IMR-90 (cell line): ENCODE measurements at regions not wholly inside any gene's neighbourhood (a gene's known extent, or its start where the extent isn't known, plus 50 kb on each side); places are given as distances from the start of the nearest gene placed in this dataset.
"Not testable (repeated sequence)": the region's sequence is repeated elsewhere in the genome, so short reads cannot be mapped to it uniquely, and the experiment has no call there.

ENCODE experiments used
- ATAC-seq: fragments of 200-7000 bp; cut with Tn5 transposase; 2 replicates; pipeline ENCODE4 v1.9.1; 2020; ENCODE audit warnings: low read depth, mild to moderate bottlenecking, moderate library complexity
- BruUV-seq: library from RNA; stranded (reverse); fragments of 400-500 nt; replicated peaks from 2 replicates; lab custom pipeline; 2021; lab: Mats Ljungman, UMichigan
- CTCF ChIA-PET: fragments of 300-600 bp; formaldehyde crosslinking; extraction: SDS; loops from one replicate; lab custom pipeline; 2021; ENCODE audit warnings: antibody characterized with exemption; lab: Yijun Ruan, JAX
- POLR2A ChIA-PET: fragments of 300-600 bp; sonication (Branson Sonifier 250); formaldehyde crosslinking; loops from one replicate; lab custom pipeline; 2022; ENCODE audit warnings: antibody characterized with exemption; ENCODE audit not compliant: unreplicated experiment; lab: Charles Lee
- DNase-seq: peaks from one replicate; pipeline ENCODE4 v3.0.0; 2013
- H2AFZ ChIP-seq: replicated peaks from 2 replicates; pipeline ENCODE3; 2013; ENCODE audit warnings: low read length, mild to moderate bottlenecking; ENCODE audit not compliant: poor library complexity
- H2AK5ac ChIP-seq: 2 replicates; pipeline ENCODE4 v1.6.1; 2013; ENCODE audit warnings: low read depth, low read length, inconsistent platforms
- H2AK9ac ChIP-seq: replicated peaks from 2 replicates; pipeline ENCODE3; 2013; ENCODE audit warnings: mild to moderate bottlenecking, low read depth, low read length, moderate library complexity; ENCODE audit not compliant: poor library complexity
- H2BK120ac ChIP-seq: 2 replicates; pipeline ENCODE4 v1.6.1; 2013; ENCODE audit warnings: low read depth, low read length, inconsistent platforms
- H2BK15ac ChIP-seq: 3 replicates; pipeline ENCODE4 v1.6.1; 2013; ENCODE audit warnings: low read depth, low read length, inconsistent platforms
- H2BK20ac ChIP-seq: 2 replicates; pipeline ENCODE4 v1.6.1; 2013; ENCODE audit warnings: low read depth, mild to moderate bottlenecking, inconsistent platforms, low read length, moderate library complexity
- H2BK5ac ChIP-seq: 2 replicates; pipeline ENCODE4 v1.6.1; 2013; ENCODE audit warnings: mild to moderate bottlenecking, low read depth, low read length, inconsistent platforms; ENCODE audit not compliant: poor library complexity, severe bottlenecking
- H3K14ac ChIP-seq: replicated peaks from 2 replicates; pipeline ENCODE4 v1.6.1; 2013; ENCODE audit warnings: low read depth, low read length, inconsistent platforms
- H3K18ac ChIP-seq: 2 replicates; pipeline ENCODE4 v1.6.1; 2013; ENCODE audit warnings: low read depth, low read length, control low read depth
- H3K23ac ChIP-seq: 2 replicates; pipeline ENCODE4 v1.6.1; 2013; ENCODE audit warnings: low read depth, low read length, inconsistent platforms
- H3K27ac ChIP-seq: 2 replicates; pipeline ENCODE4 v1.5.1; 2013; ENCODE audit warnings: mild to moderate bottlenecking, control low read depth, low read length; ENCODE audit not compliant: insufficient read depth
- H3K27me3 ChIP-seq: 2 replicates; pipeline ENCODE4 v1.6.1; 2013; ENCODE audit warnings: low read length; ENCODE audit not compliant: control insufficient read depth, insufficient read depth
- H3K36me3 ChIP-seq: 2 replicates; pipeline ENCODE4 v1.6.1; 2013; ENCODE audit warnings: low read length, mixed read lengths; ENCODE audit not compliant: control insufficient read depth, insufficient read depth
- H3K4ac ChIP-seq: 2 replicates; pipeline ENCODE4 v1.6.1; 2013; ENCODE audit warnings: low read depth, low read length, inconsistent platforms
- H3K4me1 ChIP-seq: 2 replicates; pipeline ENCODE4 v1.6.1; 2013; ENCODE audit warnings: low read length, mixed read lengths; ENCODE audit not compliant: control insufficient read depth, insufficient read depth
- H3K4me2 ChIP-seq: 2 replicates; pipeline ENCODE4 v1.6.1; 2013; ENCODE audit warnings: low read depth, mild to moderate bottlenecking, control low read depth, low read length, moderate library complexity
- H3K4me3 ChIP-seq: 2 replicates; pipeline ENCODE4 v1.5.1; 2013; ENCODE audit warnings: low read depth, mild to moderate bottlenecking, control low read depth, low read length, moderate library complexity; ENCODE audit not compliant: insufficient read depth
- H3K56ac ChIP-seq: 2 replicates; pipeline ENCODE4 v1.6.1; 2013; ENCODE audit warnings: low read length, inconsistent platforms; ENCODE audit not compliant: insufficient read depth; ENCODE audit errors: extremely low read depth
- H3K79me1 ChIP-seq, 2 experiments: 2 replicates each; pipeline ENCODE4 v1.6.1; 2013; ENCODE audit warnings: low read length in 2 of 2, inconsistent platforms in 1 of 2, low read depth in 1 of 2
- H3K9ac ChIP-seq: 2 replicates; pipeline ENCODE4 v1.6.1; 2013; ENCODE audit warnings: low read depth, low read length, control low read depth
- H3K9me1 ChIP-seq: 2 replicates; pipeline ENCODE4 v1.6.1; 2013; ENCODE audit warnings: low read length, inconsistent platforms; ENCODE audit not compliant: insufficient read depth
- H3K9me3 ChIP-seq: 2 replicates; pipeline ENCODE4 v1.6.1; 2013; ENCODE audit warnings: low read length; ENCODE audit not compliant: control insufficient read depth, insufficient read depth
- H4K20me1 ChIP-seq: 2 replicates; pipeline ENCODE4 v1.6.1; 2013; ENCODE audit warnings: low read length, inconsistent platforms; ENCODE audit not compliant: insufficient read depth
- H4K5ac ChIP-seq: 2 replicates; pipeline ENCODE4 v1.6.1; 2013; ENCODE audit warnings: mild to moderate bottlenecking, low read depth, low read length, control low read depth
- H4K8ac ChIP-seq, 2 experiments: 2 replicates each; pipeline ENCODE4 v1.6.1; 2013; ENCODE audit warnings: low read depth in 2 of 2, low read length in 2 of 2, control low read depth in 1 of 2, inconsistent platforms in 1 of 2
- H4K91ac ChIP-seq: 2 replicates; pipeline ENCODE4 v1.6.1; 2013; ENCODE audit warnings: low read depth, low read length, inconsistent platforms; ENCODE audit not compliant: insufficient read depth
- WGBS, 2 experiments: methylation state at CpG; one replicate each; pipeline versions ENCODE4 v1.1.5 to v1.1.7; 2013; ENCODE audit warnings: missing lambda C conversion rate in 2 of 2; ENCODE audit not compliant: insufficient read length in 1 of 2; ENCODE audit errors: extremely low coverage in 2 of 2; 5-methylcytosine and 5-hydroxymethylcytosine counted together
- dilution Hi-C: fragments of 300-500 bp; cut with HindIII; formaldehyde crosslinking; loops from one replicate; pipeline ENCODE4 v1.14.3; 2018; ENCODE audit warnings: low sequenced_read_pairs; ENCODE audit not compliant: unreplicated experiment
- in situ Hi-C: fragments of 300-500 bp; cut with MboI; formaldehyde crosslinking; loops from 3 replicates; pipeline ENCODE4 v1.14.3; 2019; ENCODE audit warnings: low sequenced_read_pairs, inconsistent platforms, mixed read lengths
- intact Hi-C: fragments of 100-400 bp; cut with micrococcal nuclease; formaldehyde crosslinking; loops from 2 replicates; pipeline ENCODE4 v1.10.0; 2022

DNA sequence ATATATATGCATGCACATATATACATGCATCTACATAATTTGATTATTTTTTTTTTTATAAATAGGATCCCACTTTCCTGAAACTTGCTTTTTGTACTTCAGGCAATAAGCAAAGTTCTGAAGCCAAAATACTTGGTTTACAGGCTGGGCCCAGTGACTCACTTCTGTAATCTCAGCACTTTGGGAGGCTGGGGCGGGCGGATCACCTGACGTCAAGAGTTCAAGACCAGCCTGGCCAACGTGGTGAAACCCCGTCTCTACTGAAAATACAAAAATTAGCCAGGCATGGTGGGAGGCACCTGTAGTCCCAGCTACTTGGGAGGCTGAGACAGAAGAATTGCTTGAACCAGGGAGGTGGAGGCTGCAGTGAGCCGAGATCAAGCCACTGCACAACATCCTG, 51.0 kb upstream of the FOXN3 start:
- H3K4me3 ChIP-seq, dilution Hi-C loops, H3K27ac ChIP-seq, H2BK20ac ChIP-seq, H3K9ac ChIP-seq, in situ Hi-C loops, H3K14ac ChIP-seq, CTCF ChIA-PET, H4K5ac ChIP-seq, H2AK9ac ChIP-seq, H3K9me3 ChIP-seq, H2BK120ac ChIP-seq, H3K27me3 ChIP-seq, H3K36me3 ChIP-seq, H4K91ac ChIP-seq, H3K4me2 ChIP-seq, H3K23ac ChIP-seq, H3K9me1 ChIP-seq, ATAC-seq, H2AK5ac ChIP-seq, H3K18ac ChIP-seq, H3K56ac ChIP-seq, DNase-seq, H4K20me1 ChIP-seq, POLR2A ChIA-PET, H4K8ac ChIP-seq, H2BK5ac ChIP-seq, intact Hi-C loops, BruUV-seq, H2BK15ac ChIP-seq, H2AFZ ChIP-seq, H3K4me1 ChIP-seq: not testable (repeated sequence)
- peak overlapping the region; percentile 39; the same call in 1 of the 2 replicates for H3K4ac ChIP-seq
- H3K79me1 ChIP-seq: peaks cover 14 to 27% of the 10 kb centered on the region in 2 experiments
- WGBS, 2 experiments: no CpG with 5 or more reads among the region's 6 CpGs
